Peyer's patch (tissue), 4 donors: ENCODE measurements at regions not wholly inside any gene's neighbourhood (a gene's known extent, or its start where the extent isn't known, plus 50 kb on each side); places are given as distances from the start of the nearest gene placed in this dataset.

Experiments used
- DNase-seq, 3 donors: peaks; one replicate each; pipeline ENCODE4 v3.0.0-alpha.2; 2017 to 2019
- H3K27ac ChIP-seq, 4 donors: fragments of 200-600 bp; sonication (generic); one replicate each; pipeline ENCODE4 v1.5.1; 2016 to 2019
- H3K27me3 ChIP-seq, 2 donors: fragments of 200-600 bp; sonication (generic); one replicate each; pipeline ENCODE4 v1.5.1; 2019
- H3K36me3 ChIP-seq, 3 donors: fragments of 200-600 bp; sonication (generic); one replicate each; pipeline ENCODE4 v1.5.1; 2016 to 2019
- H3K4me1 ChIP-seq, 4 donors: fragments of 200-600 bp; sonication (generic); one replicate each; pipeline ENCODE4 v1.5.1; 2016 to 2019
- H3K4me3 ChIP-seq, 4 donors: fragments of 200-600 bp; sonication (generic); 1 replicate in 3 of 4; 2 replicates in 1 of 4; pipeline ENCODE4 v1.5.1; 2016 to 2019; ENCODE audit warnings: mild to moderate bottlenecking in 1 of 4
- H3K9me3 ChIP-seq, 4 donors: fragments of 200-600 bp; sonication (generic); one replicate each; pipeline ENCODE4 v1.5.1; 2016 to 2019; ENCODE audit warnings: mild to moderate bottlenecking in 1 of 4
- POLR2A ChIP-seq, 2 donors: fragments of 450-650 bp; IDR thresholded peaks; one replicate each; pipeline ENCODE4 v1.5.1; 2017; ENCODE audit warnings: antibody characterized with exemption in 2 of 2, mild to moderate bottlenecking in 2 of 2, moderate library complexity in 2 of 2
- TF ChIP-seq, protein P1 (sequence below), 6 experiments: fragments of 450-650 bp in 4 of 6; fragments of 200-600 bp in 2 of 6; sonication (generic) in 1 of 6; IDR thresholded peaks; one replicate each; pipeline ENCODE4 v1.5.1; 2017 to 2019; ENCODE audit warnings: antibody characterized with exemption in 6 of 6, mild to moderate bottlenecking in 3 of 6, moderate library complexity in 1 of 6

DNA sequence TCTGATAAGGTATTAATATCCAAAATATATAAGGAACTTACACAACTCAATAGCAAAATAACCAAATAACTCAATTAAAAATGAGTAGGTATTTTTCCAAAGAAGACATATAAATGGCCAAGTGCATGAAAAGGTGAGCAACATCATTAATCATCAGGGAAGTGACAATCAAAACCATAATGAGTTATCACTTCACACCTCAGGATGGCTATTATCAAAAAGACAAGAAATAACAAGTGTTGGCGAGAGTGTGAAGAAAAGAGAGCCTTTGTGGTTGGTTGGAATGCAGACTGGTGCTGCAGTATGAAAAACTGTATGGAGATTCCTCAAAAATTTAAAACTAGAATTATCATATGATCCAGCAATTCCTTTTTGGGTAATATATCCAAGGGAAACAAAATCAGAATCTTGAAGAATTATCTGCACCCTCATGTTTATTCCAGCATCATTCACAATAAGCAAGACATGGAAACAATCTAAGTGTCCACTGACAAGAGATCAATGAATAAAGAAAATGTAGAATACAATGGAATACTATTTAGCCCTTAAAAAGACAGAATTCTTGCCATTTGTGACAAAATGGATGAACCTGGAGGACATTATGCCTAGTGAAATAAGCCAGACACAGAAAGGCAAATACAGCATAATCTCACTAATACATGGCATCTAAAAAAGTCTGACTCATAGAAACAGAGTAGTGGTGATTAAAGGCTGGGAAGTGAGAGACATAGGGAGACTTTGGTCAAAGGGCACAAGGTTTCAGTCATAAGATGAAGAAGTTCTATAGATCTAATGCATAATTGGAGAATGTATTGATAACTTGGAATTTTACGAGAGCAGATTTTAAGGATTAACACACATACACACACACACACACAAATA lies 175.6 kb downstream of the FOXA2 start:
- Histone ChIP-seq H3K4me1 (peaks cover 0 to 11% (median 0%) of the 10 kb centered on the region in 4 donors), H3K4me3 (no peak overlapping the region), H3K27me3 (no peaks in the 10 kb centered on the region), H3K9me3 (no peaks in the 10 kb centered on the region), H3K27ac (no peak overlapping the region), H3K36me3 (no peaks in the 10 kb centered on the region)
- TF ChIP-seq, protein P1, sequence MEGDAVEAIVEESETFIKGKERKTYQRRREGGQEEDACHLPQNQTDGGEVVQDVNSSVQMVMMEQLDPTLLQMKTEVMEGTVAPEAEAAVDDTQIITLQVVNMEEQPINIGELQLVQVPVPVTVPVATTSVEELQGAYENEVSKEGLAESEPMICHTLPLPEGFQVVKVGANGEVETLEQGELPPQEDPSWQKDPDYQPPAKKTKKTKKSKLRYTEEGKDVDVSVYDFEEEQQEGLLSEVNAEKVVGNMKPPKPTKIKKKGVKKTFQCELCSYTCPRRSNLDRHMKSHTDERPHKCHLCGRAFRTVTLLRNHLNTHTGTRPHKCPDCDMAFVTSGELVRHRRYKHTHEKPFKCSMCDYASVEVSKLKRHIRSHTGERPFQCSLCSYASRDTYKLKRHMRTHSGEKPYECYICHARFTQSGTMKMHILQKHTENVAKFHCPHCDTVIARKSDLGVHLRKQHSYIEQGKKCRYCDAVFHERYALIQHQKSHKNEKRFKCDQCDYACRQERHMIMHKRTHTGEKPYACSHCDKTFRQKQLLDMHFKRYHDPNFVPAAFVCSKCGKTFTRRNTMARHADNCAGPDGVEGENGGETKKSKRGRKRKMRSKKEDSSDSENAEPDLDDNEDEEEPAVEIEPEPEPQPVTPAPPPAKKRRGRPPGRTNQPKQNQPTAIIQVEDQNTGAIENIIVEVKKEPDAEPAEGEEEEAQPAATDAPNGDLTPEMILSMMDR (IDR thresholded peaks at IDR 0.05): no peak
- no peak for TF ChIP-seq POLR2A (IDR thresholded peaks at IDR 0.05)
- DNase-seq: no peak

DNA sequence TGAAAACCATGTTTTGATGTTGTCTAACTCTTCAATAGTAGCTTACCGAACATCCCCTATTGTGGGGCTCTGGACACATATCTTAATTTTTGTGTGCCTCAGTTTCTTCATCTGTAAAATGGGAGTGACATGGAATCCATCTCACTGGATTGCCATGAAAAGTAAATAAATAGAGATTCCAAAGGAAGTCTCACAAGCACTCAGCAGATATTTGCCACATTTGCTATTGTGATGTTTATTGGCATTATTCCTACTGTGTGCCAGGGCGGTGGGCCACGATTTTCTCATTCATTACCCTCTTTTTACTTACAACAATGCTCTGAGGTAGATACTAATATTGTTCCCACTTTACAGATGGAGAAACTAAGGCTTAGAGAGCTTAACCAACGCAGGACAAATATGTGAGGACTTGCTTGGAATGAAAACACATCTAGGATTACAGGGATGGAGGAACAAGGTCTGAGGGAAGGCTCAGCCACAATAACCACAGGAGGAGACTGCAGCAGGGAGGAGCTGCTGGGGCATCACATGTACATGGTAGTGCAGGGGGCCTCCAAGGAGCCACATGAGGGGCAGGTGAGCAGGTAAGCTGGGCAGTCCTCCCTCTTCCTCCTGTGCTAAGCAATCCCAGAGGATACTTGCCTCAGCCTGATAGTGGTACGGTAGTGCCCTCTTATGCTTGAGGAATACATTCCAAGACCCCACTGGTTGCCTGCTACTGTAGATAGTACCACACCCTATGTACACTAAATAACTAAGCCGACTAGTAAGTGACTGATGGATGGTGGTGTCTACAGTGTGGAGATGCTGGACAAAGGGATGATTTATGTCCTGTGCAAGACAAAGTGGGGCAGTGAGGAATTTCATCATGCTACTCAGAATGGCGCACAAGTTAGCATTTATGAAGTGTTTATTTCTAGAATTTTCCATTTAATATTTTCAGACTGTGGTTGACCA lies 176.9 kb downstream of the FOXA2 start:
- no peak for DNase-seq
- H3K27ac ChIP-seq: no peak overlapping the region
- TF ChIP-seq, protein P1 (IDR thresholded peaks at IDR 0.05): no peak
- no peak for TF ChIP-seq POLR2A (IDR thresholded peaks at IDR 0.05)
- no peaks in the 10 kb centered on the region for H3K9me3 ChIP-seq
- H3K27me3 ChIP-seq: no peaks in the 10 kb centered on the region
- H3K36me3 ChIP-seq: no peaks in the 10 kb centered on the region
- no peak overlapping the region for H3K4me3 ChIP-seq
- H3K4me1 ChIP-seq: peaks cover 0 to 11% (median 0%) of the 10 kb centered on the region in 4 donors

DNA sequence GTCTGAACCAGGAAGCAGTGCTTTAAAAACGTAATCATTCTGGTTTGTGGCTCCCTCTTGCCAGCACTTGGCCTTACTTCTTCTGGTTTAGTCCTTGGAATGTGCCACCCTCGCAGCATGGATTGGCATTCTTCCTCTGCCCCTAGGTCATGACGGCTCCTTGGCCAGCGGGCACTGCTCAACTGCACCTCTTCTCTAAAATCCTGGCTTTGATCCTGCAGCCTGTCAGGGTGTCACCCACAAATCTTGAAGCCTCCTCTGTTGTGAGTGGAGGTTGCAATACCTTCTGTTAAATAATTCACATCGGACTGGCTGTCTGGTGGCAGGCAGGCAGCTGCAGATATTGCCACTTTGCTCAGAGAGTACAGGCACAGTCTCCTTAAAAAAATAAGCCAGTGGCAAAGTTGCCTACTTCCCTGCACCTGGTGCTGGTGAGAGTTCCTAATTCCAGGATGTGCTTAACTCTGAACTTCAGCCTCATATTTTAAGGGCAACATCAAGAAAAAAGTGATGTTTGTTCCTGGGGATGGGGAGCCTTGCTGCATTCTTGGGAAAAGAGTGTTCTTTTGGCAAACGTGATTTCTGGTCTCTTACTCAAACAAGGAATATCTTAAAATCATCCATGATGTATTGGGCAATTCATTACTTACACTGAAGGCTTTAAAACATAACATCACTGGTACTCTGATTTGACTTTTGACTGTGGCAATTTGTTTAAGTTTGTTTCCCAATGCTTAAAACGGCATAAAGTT lies 179.8 kb downstream of the FOXA2 start:
- DNase-seq: no peak
- Histone ChIP-seq H3K9me3 (no peaks in the 10 kb centered on the region), H3K4me1 (peaks cover 0 to 7% (median 0%) of the 10 kb centered on the region in 4 donors), H3K27me3 (no peaks in the 10 kb centered on the region), H3K36me3 (no peaks in the 10 kb centered on the region), H3K27ac (no peak overlapping the region), H3K4me3 (peak overlapping the region in 1 of 4 donors; percentile 24)
- TF ChIP-seq, protein P1 (IDR thresholded peaks at IDR 0.05): no peak
- TF ChIP-seq POLR2A (IDR thresholded peaks at IDR 0.05): no peak

DNA sequence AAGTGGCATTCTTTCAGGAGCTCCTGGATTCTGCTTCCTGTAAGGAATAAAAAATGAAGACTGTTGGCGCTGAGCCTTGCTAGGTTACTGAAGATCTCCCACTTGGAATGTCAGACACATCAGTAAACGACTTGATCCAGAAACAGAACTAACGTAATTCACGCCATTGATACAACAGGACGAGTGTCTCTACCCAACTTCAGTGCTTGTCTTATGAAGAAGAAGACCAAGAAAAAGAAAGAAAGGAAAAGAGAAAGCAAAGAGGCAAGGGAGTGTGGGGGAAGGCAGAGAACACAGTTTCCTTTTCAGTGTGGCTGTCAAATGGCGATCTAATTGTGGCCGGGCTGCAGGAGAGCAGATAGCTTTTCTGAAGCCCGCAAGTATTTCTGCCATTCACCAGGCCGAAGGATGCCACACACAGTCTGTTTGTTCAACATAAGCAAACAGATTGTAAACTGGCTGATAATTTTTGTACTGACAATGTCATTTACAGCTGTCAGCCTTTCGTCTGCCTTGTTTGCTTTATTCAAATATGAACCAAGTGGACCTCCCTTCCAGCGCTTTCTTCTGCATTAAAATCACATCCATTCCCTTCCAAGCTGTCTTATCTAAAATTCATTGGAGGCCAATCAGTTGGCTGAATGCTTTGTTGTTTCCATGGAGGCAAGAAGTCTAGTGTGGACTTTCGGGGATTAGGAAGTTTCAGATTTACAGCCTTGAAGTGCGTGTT lies 180.6 kb downstream of the FOXA2 start:
- Histone ChIP-seq H3K27ac (no peak overlapping the region), H3K27me3 (no peaks in the 10 kb centered on the region), H3K9me3 (no peaks in the 10 kb centered on the region), H3K4me3 (peak overlapping the region in 3 of 4 donors; percentile 1 to 40 (median 24)), H3K36me3 (no peaks in the 10 kb centered on the region), H3K4me1 (peaks cover 0 to 7% (median 0%) of the 10 kb centered on the region in 4 donors)
- no peak for DNase-seq
- TF ChIP-seq POLR2A (IDR thresholded peaks at IDR 0.05): no peak
- TF ChIP-seq, protein P1 (IDR thresholded peaks at IDR 0.05): no peak
